K562 (cell line): ENCODE measurements at regions not wholly inside any gene's neighbourhood (a gene's known extent, or its start where the extent isn't known, plus 50 kb on each side); places are given as distances from the start of the nearest gene placed in this dataset.

Experiments
- NBN ChIP-seq: fragments of 450-650 bp; IDR thresholded peaks from 2 replicates; pipeline ENCODE4 v1.6.1; 2016; ENCODE audit warnings: low read depth, mild to moderate bottlenecking
- NFIC ChIP-seq: fragments of 450-650 bp; IDR thresholded peaks from 2 replicates; pipeline ENCODE4 v1.6.1; 2017; ENCODE audit warnings: mild to moderate bottlenecking, inconsistent platforms
- NR3C1 ChIP-seq: sonication (generic); formaldehyde crosslinking; IDR thresholded peaks from 2 replicates; pipeline ENCODE4 v1.8.1; 2022; ENCODE audit warnings: missing genetic modification reagents
- PHB ChIP-seq: fragments of 250-450 bp; sonication (Bioruptor Pico); IDR thresholded peaks from 2 replicates; pipeline ENCODE4 v1.5.0; 2021
- SP1 ChIP-seq: sonication (generic); formaldehyde crosslinking; IDR thresholded peaks from 2 replicates; pipeline ENCODE4 v1.8.1; 2022; ENCODE audit warnings: mild to moderate bottlenecking, missing genetic modification reagents
- SP2 ChIP-seq: IDR thresholded peaks from 2 replicates; pipeline ENCODE4 v1.6.1; 2011; ENCODE audit warnings: mild to moderate bottlenecking, low read depth, low read length, moderate library complexity; ENCODE audit not compliant: poor library complexity, severe bottlenecking; ENCODE audit errors: extremely low read depth
- SREBF2 ChIP-seq: sonication (generic); formaldehyde crosslinking; IDR thresholded peaks from 2 replicates; pipeline ENCODE4 v1.4.0; 2020; ENCODE audit warnings: mild to moderate bottlenecking, missing genetic modification reagents
- ZNF143 ChIP-seq: sonication (generic); formaldehyde crosslinking; IDR thresholded peaks from 2 replicates; pipeline ENCODE4 v1.9.0; 2022; ENCODE audit warnings: mild to moderate bottlenecking, missing genetic modification reagents
- TF ChIP-seq, protein P1 (sequence below), 2 experiments: fragments of 450-650 bp in 1 of 2; sonication (generic) in 1 of 2; formaldehyde crosslinking in 1 of 2; IDR thresholded peaks in 1 of 2; conservative IDR thresholded peaks in 1 of 2; 2 replicates each; pipeline versions ENCODE4 v1.6.1 to v1.8.1; 2016 to 2023; ENCODE audit warnings: mild to moderate bottlenecking in 2 of 2, moderate library complexity in 2 of 2, inconsistent platforms in 1 of 2, missing genetic modification reagents in 1 of 2
- TF ChIP-seq, protein P2 (sequence below): fragments of 450-650 bp; conservative IDR thresholded peaks from 2 replicates; pipeline ENCODE4 v1.6.1; 2016; ENCODE audit warnings: missing genetic modification characterization, low read depth, mild to moderate bottlenecking, control low read depth, missing compliant biosample characterization
- TF ChIP-seq, protein P3 (sequence below), 3 experiments: IDR thresholded peaks in 2 of 3; conservative IDR thresholded peaks in 1 of 3; 2 replicates each; pipeline ENCODE4 v1.5.1; 2011 to 2012; ENCODE audit warnings: low read length in 3 of 3, mild to moderate bottlenecking in 3 of 3, control low read depth in 2 of 3, improper control_type of control experiment in 1 of 3, inconsistent platforms in 1 of 3, low read depth in 1 of 3, mixed read lengths in 1 of 3, moderate library complexity in 1 of 3; ENCODE audit not compliant: insufficient read depth in 2 of 3
- TF ChIP-seq, protein P4 (sequence below): IDR thresholded peaks from 2 replicates; pipeline ENCODE4 v1.6.1; 2012; ENCODE audit warnings: low read depth, low read length, improper control_type of control experiment, borderline replicate concordance

DNA sequence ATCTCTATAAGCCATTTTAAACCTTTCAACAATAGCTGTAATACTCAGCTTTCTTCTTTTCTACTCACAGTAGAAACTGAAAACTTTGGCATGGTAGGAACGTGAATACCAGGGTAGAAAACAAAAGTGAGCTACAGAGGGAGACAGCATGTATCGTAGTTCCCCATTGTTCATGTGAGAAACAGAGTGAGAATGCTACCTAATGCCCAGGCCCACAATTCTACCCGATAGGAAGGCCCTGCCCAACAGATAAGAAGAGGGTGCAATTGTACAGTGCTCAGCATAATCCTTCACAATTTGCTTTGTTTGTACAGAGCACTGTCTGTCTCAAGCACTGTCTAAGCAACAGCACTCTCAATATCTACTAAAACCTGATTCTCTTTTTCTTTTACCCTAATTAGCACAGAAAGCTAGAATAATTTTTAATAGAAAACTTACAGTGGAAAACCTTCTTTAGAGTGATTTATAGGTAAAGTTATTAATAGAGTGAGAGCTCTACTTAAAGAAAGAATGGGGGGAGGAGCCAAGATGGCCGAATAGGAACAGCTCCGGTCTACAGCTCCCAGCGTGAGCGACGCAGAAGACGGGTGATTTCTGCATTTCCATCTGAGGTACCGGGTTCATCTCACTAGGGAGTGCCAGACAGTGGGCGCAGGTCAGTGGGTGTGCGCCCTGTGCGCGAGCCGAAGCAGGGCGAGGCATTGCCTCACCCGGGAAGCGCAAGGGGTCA lies 322.3 kb downstream of the EFNB2 start:
- TF ChIP-seq, protein P1, sequence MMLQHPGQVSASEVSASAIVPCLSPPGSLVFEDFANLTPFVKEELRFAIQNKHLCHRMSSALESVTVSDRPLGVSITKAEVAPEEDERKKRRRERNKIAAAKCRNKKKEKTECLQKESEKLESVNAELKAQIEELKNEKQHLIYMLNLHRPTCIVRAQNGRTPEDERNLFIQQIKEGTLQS (IDR thresholded peaks at IDR 0.05) = no peak
- TF ChIP-seq, protein P1 (CRISPR knock-in tag; conservative IDR thresholded peaks at IDR 0.05) = no peak
- TF ChIP-seq, protein P2, sequence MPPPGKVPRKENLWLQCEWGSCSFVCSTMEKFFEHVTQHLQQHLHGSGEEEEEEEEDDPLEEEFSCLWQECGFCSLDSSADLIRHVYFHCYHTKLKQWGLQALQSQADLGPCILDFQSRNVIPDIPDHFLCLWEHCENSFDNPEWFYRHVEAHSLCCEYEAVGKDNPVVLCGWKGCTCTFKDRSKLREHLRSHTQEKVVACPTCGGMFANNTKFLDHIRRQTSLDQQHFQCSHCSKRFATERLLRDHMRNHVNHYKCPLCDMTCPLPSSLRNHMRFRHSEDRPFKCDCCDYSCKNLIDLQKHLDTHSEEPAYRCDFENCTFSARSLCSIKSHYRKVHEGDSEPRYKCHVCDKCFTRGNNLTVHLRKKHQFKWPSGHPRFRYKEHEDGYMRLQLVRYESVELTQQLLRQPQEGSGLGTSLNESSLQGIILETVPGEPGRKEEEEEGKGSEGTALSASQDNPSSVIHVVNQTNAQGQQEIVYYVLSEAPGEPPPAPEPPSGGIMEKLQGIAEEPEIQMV (tag) = no peak
- TF ChIP-seq SP1 (no peak), SP2 (no peak), PHB (CRISPR knock-in tag) (no peak), NBN (no peak), ZNF143 (CRISPR knock-in tag) (no peak), NR3C1 (no peak), SREBF2 (CRISPR knock-in tag) (no peak), NFIC (no peak)
- TF ChIP-seq, protein P3, sequence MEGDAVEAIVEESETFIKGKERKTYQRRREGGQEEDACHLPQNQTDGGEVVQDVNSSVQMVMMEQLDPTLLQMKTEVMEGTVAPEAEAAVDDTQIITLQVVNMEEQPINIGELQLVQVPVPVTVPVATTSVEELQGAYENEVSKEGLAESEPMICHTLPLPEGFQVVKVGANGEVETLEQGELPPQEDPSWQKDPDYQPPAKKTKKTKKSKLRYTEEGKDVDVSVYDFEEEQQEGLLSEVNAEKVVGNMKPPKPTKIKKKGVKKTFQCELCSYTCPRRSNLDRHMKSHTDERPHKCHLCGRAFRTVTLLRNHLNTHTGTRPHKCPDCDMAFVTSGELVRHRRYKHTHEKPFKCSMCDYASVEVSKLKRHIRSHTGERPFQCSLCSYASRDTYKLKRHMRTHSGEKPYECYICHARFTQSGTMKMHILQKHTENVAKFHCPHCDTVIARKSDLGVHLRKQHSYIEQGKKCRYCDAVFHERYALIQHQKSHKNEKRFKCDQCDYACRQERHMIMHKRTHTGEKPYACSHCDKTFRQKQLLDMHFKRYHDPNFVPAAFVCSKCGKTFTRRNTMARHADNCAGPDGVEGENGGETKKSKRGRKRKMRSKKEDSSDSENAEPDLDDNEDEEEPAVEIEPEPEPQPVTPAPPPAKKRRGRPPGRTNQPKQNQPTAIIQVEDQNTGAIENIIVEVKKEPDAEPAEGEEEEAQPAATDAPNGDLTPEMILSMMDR (IDR thresholded peaks at IDR 0.05 in 2 of 3, conservative IDR thresholded peaks at IDR 0.05 in 1 of 3; ENCODE audit: insufficient read depth in 2 of 3, low read depth in 1 of 3, low read length in 3 of 3) = no peak
- TF ChIP-seq, protein P4, sequence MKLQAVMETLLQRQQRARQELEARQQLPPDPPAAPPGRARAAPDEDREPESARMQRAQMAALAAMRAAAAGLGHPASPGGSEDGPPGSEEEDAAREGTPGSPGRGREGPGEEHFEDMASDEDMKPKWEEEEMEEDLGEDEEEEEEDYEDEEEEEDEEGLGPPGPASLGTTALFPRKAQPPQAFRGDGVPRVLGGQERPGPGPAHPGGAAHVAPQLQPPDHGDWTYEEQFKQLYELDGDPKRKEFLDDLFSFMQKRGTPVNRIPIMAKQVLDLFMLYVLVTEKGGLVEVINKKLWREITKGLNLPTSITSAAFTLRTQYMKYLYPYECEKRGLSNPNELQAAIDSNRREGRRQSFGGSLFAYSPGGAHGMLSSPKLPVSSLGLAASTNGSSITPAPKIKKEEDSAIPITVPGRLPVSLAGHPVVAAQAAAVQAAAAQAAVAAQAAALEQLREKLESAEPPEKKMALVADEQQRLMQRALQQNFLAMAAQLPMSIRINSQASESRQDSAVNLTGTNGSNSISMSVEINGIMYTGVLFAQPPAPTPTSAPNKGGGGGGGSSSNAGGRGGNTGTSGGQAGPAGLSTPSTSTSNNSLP = no peak
